Mucosa of stomach (tissue), 1 donor: ENCODE measurements at regions not wholly inside any gene's neighbourhood (a gene's known extent, or its start where the extent isn't known, plus 50 kb on each side); places are given as distances from the start of the nearest gene placed in this dataset.

Experiments used
- H3K27me3 ChIP-seq: one replicate; pipeline ENCODE4 v1.7.0; 2013; ENCODE audit warnings: mild to moderate bottlenecking, low read length; ENCODE audit not compliant: control insufficient read depth, insufficient read depth
- H3K36me3 ChIP-seq: one replicate; pipeline ENCODE4 v1.7.0; 2013; ENCODE audit warnings: low read length; ENCODE audit not compliant: control insufficient read depth, insufficient read depth
- H3K4me1 ChIP-seq: one replicate; pipeline ENCODE4 v1.7.0; 2013; ENCODE audit warnings: mild to moderate bottlenecking, low read length; ENCODE audit not compliant: control insufficient read depth, insufficient read depth
- H3K4me3 ChIP-seq: one replicate; pipeline ENCODE4 v1.7.0; 2013; ENCODE audit warnings: low read length
- H3K9ac ChIP-seq: one replicate; pipeline ENCODE4 v1.7.0; 2013; ENCODE audit warnings: mild to moderate bottlenecking, low read length, moderate library complexity
- H3K9me3 ChIP-seq: one replicate; pipeline ENCODE4 v1.7.0; 2013; ENCODE audit warnings: mild to moderate bottlenecking, low read length, moderate library complexity; ENCODE audit not compliant: control insufficient read depth
- donor health status: Pancreatic carcinoma.

DNA sequence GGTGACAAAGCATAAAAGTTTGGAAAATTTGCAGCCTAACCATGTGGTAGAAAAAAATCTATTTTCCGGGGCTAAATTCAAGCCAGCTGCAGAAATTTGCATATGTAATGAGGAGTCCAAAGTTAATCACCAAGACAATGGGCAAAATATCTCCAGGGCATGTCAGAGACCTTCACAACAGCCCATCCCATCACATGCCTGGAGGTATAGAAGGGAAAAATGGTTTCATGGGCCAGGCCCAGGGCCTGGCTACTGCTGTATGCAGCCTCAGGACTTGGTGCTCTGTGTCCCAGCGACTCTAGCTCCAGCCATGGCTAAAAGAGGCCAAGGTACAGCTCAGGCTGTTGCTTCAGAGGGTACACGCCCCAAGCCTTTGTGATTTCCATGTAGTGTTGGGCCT is 655.8 kb upstream of the MGAT4C start:
- Histone ChIP-seq H3K4me1 (no peaks in the 10 kb centered on the region), H3K4me3 (no peak overlapping the region), H3K27me3 (no peaks in the 10 kb centered on the region), H3K36me3 (no peaks in the 10 kb centered on the region), H3K9me3 (no peaks in the 10 kb centered on the region), H3K9ac (no peak overlapping the region)

DNA sequence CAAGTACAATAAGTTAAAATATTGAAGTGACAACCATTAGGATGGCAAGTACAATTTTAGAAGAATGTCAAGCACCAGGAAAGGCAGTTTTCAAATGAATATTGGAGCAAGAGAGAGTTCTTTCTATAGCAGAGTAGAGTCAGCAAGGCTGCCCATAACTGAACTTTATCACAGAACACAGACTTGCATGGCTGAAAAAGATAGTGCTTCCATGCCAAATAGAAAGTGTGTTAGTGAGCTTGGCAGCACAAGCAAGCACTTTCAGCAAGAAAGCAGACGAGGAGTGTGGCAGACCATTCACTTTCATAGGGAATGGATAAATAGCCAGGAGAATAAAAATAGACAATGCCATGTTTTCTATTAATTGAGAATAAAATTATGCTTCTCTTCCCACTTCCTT is 647.0 kb upstream of the MGAT4C start:
- Histone ChIP-seq H3K4me3 (no peak overlapping the region), H3K27me3 (no peaks in the 10 kb centered on the region), H3K9me3 (no peaks in the 10 kb centered on the region), H3K36me3 (no peaks in the 10 kb centered on the region), H3K4me1 (no peaks in the 10 kb centered on the region), H3K9ac (no peak overlapping the region)

DNA sequence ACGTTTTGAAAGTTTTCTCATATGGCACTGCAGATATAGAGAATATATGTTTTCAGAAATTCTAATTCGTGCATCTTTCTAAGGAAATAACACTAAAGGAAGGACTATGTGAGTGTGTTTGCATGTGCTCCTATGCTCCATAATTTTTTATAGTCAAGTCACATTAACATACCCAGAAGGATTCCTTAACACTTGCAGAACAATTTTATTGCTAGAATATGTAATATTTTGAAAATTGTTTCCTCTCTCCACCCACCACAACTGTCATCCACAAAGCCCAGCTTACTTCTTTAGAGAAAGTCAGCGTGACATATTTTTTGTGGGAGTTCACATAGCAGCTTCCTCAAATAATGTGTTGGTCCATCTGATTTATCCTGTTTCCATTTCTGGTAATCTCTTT is 604.6 kb upstream of the MGAT4C start:
- H3K4me3 ChIP-seq: no peak overlapping the region
- no peaks in the 10 kb centered on the region for H3K36me3 ChIP-seq
- no peaks in the 10 kb centered on the region for H3K9me3 ChIP-seq

DNA sequence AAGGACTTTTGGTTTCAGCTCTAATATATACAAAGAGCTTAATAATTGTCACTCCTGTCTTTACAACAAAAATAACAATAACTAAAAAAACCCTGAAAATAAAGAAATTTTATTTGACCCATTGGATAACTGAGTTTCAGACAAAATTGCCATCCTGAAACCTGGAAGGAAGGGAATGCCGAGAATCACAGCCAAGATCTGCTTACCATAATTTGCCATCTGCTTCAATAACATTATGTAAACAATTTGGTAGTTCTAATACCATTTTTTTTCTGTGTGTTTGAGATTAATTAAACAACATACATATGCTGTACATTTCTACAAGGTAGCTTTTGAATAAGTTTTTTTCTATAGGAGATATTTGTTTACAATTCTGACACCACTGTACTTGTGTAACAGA is 596.3 kb upstream of the MGAT4C start:
- Histone ChIP-seq H3K9ac (no peak overlapping the region), H3K4me3 (no peak overlapping the region), H3K36me3 (no peaks in the 10 kb centered on the region)

More for the DNA sequence above, 604.6 kb upstream of the MGAT4C start:
- Histone ChIP-seq H3K4me1 (no peaks in the 10 kb centered on the region), H3K27me3 (no peaks in the 10 kb centered on the region), H3K9ac (no peak overlapping the region)

DNA sequence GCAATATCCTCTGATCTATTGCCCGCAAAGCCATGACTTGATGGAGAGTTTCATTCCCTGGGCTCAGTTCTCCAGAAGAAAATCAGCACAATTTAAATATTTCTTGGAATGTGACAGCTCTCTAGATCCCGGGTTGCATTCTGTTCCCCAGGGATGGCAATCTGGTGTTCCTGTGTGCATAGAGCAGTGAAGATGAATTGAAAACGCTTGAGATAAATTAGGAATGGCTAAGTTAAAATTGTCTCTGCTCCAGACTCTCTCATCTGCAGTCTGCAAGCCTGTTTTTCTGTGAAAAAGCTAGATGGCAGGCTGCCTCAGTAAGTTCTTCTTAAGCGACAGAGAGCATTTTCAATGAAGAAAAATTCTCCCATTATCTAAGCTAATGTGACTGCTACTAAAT is 582.5 kb upstream of the MGAT4C start:
- H3K4me1 ChIP-seq: no peaks in the 10 kb centered on the region
- no peaks in the 10 kb centered on the region for H3K9me3 ChIP-seq
- H3K27me3 ChIP-seq: no peaks in the 10 kb centered on the region
- no peak overlapping the region for H3K9ac ChIP-seq
- no peak overlapping the region for H3K4me3 ChIP-seq
- no peaks in the 10 kb centered on the region for H3K36me3 ChIP-seq

More for the DNA sequence above, 596.3 kb upstream of the MGAT4C start:
- H3K9me3 ChIP-seq: no peaks in the 10 kb centered on the region
- no peaks in the 10 kb centered on the region for H3K27me3 ChIP-seq
- no peaks in the 10 kb centered on the region for H3K4me1 ChIP-seq

DNA sequence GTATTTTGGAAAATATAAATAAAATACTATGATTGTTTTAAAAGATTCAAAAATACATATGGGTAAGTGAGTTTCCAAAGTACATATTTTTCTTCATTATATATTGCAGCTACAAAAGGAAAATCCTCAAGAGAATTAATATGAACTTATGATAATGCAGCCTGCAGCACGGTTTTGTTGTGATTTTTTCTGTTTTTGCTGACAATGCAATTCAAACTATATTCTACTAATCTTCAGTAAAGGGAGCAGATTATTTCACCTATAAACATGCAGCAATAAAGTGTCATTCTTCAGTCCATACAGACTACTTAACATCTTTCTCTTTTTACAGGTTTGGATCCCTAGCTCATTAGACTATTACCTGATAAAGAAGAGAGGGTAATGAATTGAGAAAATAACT is 582.1 kb upstream of the MGAT4C start:
- no peaks in the 10 kb centered on the region for H3K4me1 ChIP-seq
- H3K4me3 ChIP-seq: no peak overlapping the region
- H3K36me3 ChIP-seq: no peaks in the 10 kb centered on the region
- H3K27me3 ChIP-seq: no peaks in the 10 kb centered on the region
- no peaks in the 10 kb centered on the region for H3K9me3 ChIP-seq
- H3K9ac ChIP-seq: no peak overlapping the region

DNA sequence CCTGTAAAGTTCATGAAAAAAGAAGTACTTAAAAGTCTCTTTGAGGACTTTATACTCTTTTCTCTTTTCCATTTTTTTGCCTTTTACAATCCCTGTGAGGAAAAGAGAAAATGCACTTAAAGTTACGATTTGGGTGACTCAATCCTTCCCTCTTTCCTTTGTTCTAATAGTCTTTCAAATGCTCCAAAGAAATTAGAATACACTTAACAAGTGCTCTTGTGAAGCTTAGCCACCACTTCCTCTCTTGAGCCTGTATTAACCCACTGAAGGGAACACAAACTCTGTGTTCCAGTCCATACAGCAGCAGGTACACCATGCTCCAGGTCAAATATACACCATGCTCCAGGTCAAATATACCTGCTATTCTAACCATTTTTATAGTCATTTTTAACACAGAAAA is 581.1 kb upstream of the MGAT4C start:
- Histone ChIP-seq H3K9ac (no peak overlapping the region), H3K27me3 (no peaks in the 10 kb centered on the region), H3K9me3 (no peaks in the 10 kb centered on the region), H3K36me3 (no peaks in the 10 kb centered on the region), H3K4me3 (no peak overlapping the region), H3K4me1 (no peaks in the 10 kb centered on the region)

DNA sequence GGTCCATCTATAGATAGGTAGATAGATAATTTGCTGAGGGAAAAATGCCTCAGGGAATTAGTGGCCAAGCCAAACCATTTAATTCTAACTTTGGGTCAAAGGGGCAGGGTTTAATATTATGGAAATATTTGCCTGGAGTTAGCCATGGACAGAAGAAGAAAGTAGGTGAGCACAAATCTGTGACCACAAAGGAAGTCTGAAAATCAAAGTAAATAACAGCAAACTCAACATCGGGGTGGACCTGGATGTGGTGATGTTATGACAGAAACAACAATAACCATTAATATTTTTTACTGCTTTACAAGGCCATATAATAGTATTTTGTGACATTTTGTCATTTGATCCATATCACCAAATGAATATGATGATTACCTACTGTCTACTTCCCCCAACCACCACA is 578.0 kb upstream of the MGAT4C start:
- Histone ChIP-seq H3K9ac (no peak overlapping the region), H3K27me3 (no peaks in the 10 kb centered on the region), H3K4me3 (no peak overlapping the region), H3K36me3 (no peaks in the 10 kb centered on the region), H3K9me3 (no peaks in the 10 kb centered on the region), H3K4me1 (no peaks in the 10 kb centered on the region)

DNA sequence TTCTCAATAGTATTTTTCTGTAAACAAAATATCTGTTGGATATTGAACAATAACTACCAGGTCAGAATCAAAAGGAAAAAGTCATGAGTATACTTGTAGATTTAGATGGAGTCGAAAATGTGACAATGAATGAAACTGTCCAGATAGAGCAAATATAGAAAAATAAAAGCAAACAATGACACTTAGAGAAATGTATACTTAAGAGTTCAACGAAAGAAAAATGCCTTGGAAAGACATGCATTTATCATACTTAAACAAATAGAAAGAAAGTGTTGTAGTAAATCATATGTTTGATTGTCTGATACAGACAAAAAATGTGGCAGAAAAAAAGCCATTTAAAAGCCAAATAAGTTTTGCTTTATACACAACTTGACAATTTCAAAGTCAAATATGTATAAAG is 571.2 kb upstream of the MGAT4C start:
- no peaks in the 10 kb centered on the region for H3K4me1 ChIP-seq
- H3K27me3 ChIP-seq: no peaks in the 10 kb centered on the region
- no peaks in the 10 kb centered on the region for H3K36me3 ChIP-seq
- H3K4me3 ChIP-seq: no peak overlapping the region
- no peak overlapping the region for H3K9ac ChIP-seq
- H3K9me3 ChIP-seq: no peaks in the 10 kb centered on the region

DNA sequence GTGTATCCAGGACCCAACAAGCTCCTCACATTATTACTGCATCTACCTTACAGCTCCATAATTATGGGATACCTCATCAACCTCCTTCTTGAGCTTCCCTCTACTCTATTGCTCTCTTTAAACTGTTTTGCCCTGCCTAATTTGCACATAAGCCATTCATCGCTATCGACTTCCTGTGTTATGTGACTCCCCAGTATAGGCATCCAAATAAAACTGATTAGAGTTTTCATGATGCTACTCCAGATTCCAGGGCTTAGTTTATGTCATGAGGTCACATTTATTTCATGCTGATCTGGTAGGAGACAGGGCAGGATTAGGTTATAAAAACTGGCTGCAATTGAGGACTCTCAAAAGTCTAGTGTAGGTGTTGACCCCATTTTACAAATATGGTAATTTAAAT is 569.9 kb upstream of the MGAT4C start:
- H3K4me3 ChIP-seq: no peak overlapping the region
- no peaks in the 10 kb centered on the region for H3K36me3 ChIP-seq
- no peaks in the 10 kb centered on the region for H3K27me3 ChIP-seq
- H3K9me3 ChIP-seq: no peaks in the 10 kb centered on the region
- no peaks in the 10 kb centered on the region for H3K4me1 ChIP-seq
- no peak overlapping the region for H3K9ac ChIP-seq

DNA sequence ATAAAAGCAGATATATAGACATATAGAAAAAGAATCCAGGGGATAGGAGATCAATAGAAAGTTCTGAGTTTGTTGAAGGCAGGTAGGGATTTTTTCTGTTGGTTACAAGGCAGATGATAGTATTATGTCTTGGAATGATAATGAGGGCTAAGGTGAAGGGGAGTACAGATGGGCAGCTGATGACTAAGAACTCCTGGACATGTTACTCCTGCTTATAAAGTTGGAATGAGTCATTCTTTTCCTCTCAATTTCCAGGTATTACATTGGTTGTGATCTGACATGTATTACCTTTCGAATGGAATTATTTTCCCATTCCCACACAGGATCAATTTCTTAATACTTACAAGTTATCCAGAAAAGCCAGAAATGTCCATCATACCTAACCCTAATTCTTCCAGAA is 545.2 kb upstream of the MGAT4C start:
- H3K4me1 ChIP-seq: no peaks in the 10 kb centered on the region
- no peak overlapping the region for H3K9ac ChIP-seq
- no peaks in the 10 kb centered on the region for H3K36me3 ChIP-seq
- H3K27me3 ChIP-seq: no peaks in the 10 kb centered on the region
- no peaks in the 10 kb centered on the region for H3K9me3 ChIP-seq
- no peak overlapping the region for H3K4me3 ChIP-seq

DNA sequence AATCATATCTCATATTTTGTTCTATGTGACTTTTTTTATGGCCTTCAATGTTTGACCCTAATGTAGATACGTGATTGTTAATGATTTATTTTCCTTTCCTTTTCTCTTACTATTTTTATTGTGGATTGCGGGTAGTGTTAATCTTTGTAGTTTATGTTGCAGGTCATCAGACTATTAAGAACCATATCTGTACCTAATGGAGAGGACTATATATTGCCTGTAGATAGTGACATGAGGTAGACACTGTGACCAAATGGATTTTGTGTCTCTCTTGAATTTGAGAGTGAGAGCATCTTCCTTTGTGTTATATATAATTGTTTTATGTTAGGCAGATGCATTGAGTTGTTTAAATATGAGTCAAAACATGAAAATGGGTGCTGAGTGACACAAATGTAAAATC is 543.4 kb upstream of the MGAT4C start:
- Histone ChIP-seq H3K36me3 (no peaks in the 10 kb centered on the region), H3K27me3 (no peaks in the 10 kb centered on the region), H3K4me3 (no peak overlapping the region), H3K4me1 (no peaks in the 10 kb centered on the region), H3K9me3 (no peaks in the 10 kb centered on the region), H3K9ac (no peak overlapping the region)

DNA sequence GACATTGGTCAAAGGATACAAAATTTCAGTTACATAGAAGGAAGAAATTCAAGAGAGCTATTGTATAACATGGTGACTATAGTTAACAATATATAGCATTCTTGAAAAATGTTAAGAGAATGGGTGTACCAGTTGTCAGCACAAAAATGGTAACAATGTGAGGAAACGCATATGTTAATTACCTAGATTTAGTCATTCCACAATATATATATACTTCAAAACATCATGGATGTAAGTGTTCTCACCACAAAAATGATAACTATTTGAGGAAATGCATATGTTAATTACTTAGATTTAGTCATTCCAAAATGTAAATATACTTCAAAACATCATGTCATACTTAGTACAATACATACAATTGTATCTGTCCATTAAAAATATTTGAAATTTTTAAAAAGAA is 540.4 kb upstream of the MGAT4C start:
- Histone ChIP-seq H3K36me3 (no peaks in the 10 kb centered on the region), H3K4me1 (no peaks in the 10 kb centered on the region), H3K27me3 (no peaks in the 10 kb centered on the region), H3K9me3 (no peaks in the 10 kb centered on the region), H3K4me3 (no peak overlapping the region), H3K9ac (no peak overlapping the region)
